ENCODE measurements at regions not wholly inside any gene's neighbourhood (a gene's known extent, or its start where the extent isn't known, plus 50 kb on each side); places are given as distances from the start of the nearest gene placed in this dataset.

- Mint-ChIP-seq H3K27me3 (ENCODE audit: low read depth) (peaks cover 8% of the 10 kb centered on the region), H3K27ac (peak overlapping the region in 1 of 3 experiments; percentile 29), H3K4me1 (peaks cover 22% of the 10 kb centered on the region), H3K9me3 (no peaks in the 10 kb centered on the region), H3K36me3 (ENCODE audit: low read depth) (no peaks in the 10 kb centered on the region), H3K4me3 (no peak overlapping the region)
- no peak for TF ChIP-seq CTCF (IDR thresholded peaks at IDR 0.05; ENCODE audit: unreplicated experiment in 3 of 3)
Observed at GRCh38 chr12:116423094-116423493, 136.1 kb upstream of the MAP1LC3B2 start.

GRCh38 chr12:116425256-116426193 is 133.7 kb upstream of the MAP1LC3B2 start:
- H3K4me3 Mint-ChIP-seq = no peak overlapping the region
- peaks cover 5% of the 10 kb centered on the region for H3K27me3 Mint-ChIP-seq (ENCODE audit: low read depth)
- no peak for TF ChIP-seq CTCF (IDR thresholded peaks at IDR 0.05; ENCODE audit: unreplicated experiment in 3 of 3)
- H3K36me3 Mint-ChIP-seq (ENCODE audit: low read depth) = no peaks in the 10 kb centered on the region
- peak overlapping the region; percentile 76 to 86 (median 81) for H3K27ac Mint-ChIP-seq
- peaks cover 32% of the 10 kb centered on the region for H3K4me1 Mint-ChIP-seq
- no peaks in the 10 kb centered on the region for H3K9me3 Mint-ChIP-seq

- Mint-ChIP-seq H3K4me1 (peaks cover 34% of the 10 kb centered on the region), H3K27ac (peak overlapping the region; percentile 76 to 86 (median 81)), H3K27me3 (ENCODE audit: low read depth) (peaks cover 5% of the 10 kb centered on the region), H3K4me3 (no peak overlapping the region), H3K9me3 (no peaks in the 10 kb centered on the region), H3K36me3 (ENCODE audit: low read depth) (no peaks in the 10 kb centered on the region)
- TF ChIP-seq CTCF (IDR thresholded peaks at IDR 0.05; ENCODE audit: unreplicated experiment in 3 of 3) = peak in 2 of 3 experiments; percentile 20 to 21
Observed at GRCh38 chr12:116426391-116427136, 132.6 kb upstream of the MAP1LC3B2 start.

- Mint-ChIP-seq H3K4me3 (peak overlapping the region in 1 of 3 experiments; percentile 40), H3K27ac (peak overlapping the region; percentile 73 to 81 (median 76)), H3K27me3 (ENCODE audit: low read depth) (peaks cover 5% of the 10 kb centered on the region), H3K36me3 (ENCODE audit: low read depth) (no peaks in the 10 kb centered on the region), H3K4me1 (peaks cover 40% of the 10 kb centered on the region), H3K9me3 (no peaks in the 10 kb centered on the region)
- no peak for TF ChIP-seq CTCF (IDR thresholded peaks at IDR 0.05; ENCODE audit: unreplicated experiment in 3 of 3)
Observed at GRCh38 chr12:116427200-116427930, 131.8 kb upstream of the MAP1LC3B2 start.

DNA sequence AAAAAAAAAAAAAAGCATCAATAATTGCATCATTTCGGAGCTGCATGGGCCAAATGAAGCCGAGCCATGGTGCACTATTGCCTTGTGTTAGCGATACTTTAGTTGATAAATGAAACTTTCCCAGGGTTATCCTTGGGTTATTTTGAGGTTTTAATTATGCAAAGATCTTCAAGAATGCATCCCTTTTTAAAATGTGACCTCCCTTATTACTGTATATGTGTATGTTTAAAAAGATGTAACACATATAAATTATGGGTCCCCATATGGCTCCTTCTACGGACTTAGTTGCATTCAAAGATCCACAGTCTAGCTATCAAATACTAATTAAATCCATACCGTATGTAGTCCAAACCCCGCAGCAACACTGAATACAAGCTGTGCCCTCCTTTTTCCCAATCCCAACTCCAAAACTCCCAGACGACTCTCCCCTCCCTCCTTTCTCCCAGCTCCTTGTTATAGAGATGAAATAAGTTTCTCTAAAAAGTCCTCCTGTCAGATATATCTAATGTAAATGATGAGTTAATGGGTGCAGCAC is 129.3 kb upstream of the MAP1LC3B2 start:
- no peaks in the 10 kb centered on the region for H3K9me3 Mint-ChIP-seq
- H3K36me3 Mint-ChIP-seq (ENCODE audit: low read depth) = no peaks in the 10 kb centered on the region
- H3K27me3 Mint-ChIP-seq (ENCODE audit: low read depth) = peaks cover 5% of the 10 kb centered on the region
- peaks cover 56% of the 10 kb centered on the region for H3K4me1 Mint-ChIP-seq
- TF ChIP-seq CTCF (IDR thresholded peaks at IDR 0.05; ENCODE audit: unreplicated experiment in 3 of 3) = no peak
- no peak overlapping the region for H3K4me3 Mint-ChIP-seq
- peak overlapping the region; percentile 18 to 78 (median 74) for H3K27ac Mint-ChIP-seq

Data from nephron (organoid).